Heart left ventricle (tissue), 16 donors: ENCODE measurements at regions not wholly inside any gene's neighbourhood (a gene's known extent, or its start where the extent isn't known, plus 50 kb on each side); places are given as distances from the start of the nearest gene placed in this dataset.

Experiments
- ATAC-seq, 4 donors: fragments of 200-7000 bp; cut with Tn5 transposase; one replicate each; pipeline ENCODE4 v1.9.1; 2020 to 2022; ENCODE audit warnings: moderate library complexity in 4 of 4, mild to moderate bottlenecking in 3 of 4, moderate number of reproducible peaks in 1 of 4
- DNase-seq, 5 donors: peaks; one replicate each; pipeline ENCODE4 v3.0.0-alpha.2; 2020
- H3K27ac ChIP-seq, 12 donors: fragments of 200-600 bp; sonication (generic) in 4 of 12; one replicate each; pipeline versions ENCODE4 v1.5.0 to v1.8.0; 2016 to 2022; ENCODE audit warnings: mild to moderate bottlenecking in 2 of 12
- H3K27me3 ChIP-seq, 9 donors: fragments of 200-600 bp; sonication (generic) in 2 of 9; one replicate each; pipeline versions ENCODE4 v1.5.1 to v1.8.0; 2016 to 2022; ENCODE audit warnings: mild to moderate bottlenecking in 3 of 9
- H3K36me3 ChIP-seq, 9 donors: fragments of 200-600 bp; sonication (generic) in 2 of 9; one replicate each; pipeline versions ENCODE4 v1.5.0 to v1.8.0; 2018 to 2022; ENCODE audit warnings: mild to moderate bottlenecking in 2 of 9
- H3K4me1 ChIP-seq, 12 donors: fragments of 200-600 bp; sonication (generic) in 4 of 12; one replicate each; pipeline versions ENCODE4 v1.5.0 to v1.8.0; 2016 to 2022; ENCODE audit warnings: mild to moderate bottlenecking in 3 of 12
- H3K4me3 ChIP-seq, 12 donors: fragments of 200-600 bp; sonication (generic) in 4 of 12; one replicate each; pipeline versions ENCODE4 v1.5.0 to v1.8.0; 2017 to 2022; ENCODE audit warnings: mild to moderate bottlenecking in 9 of 12, moderate library complexity in 4 of 12
- H3K9me3 ChIP-seq, 12 donors: fragments of 200-600 bp; sonication (generic) in 4 of 12; one replicate each; pipeline versions ENCODE4 v1.5.0 to v1.8.0; 2016 to 2022; ENCODE audit warnings: mild to moderate bottlenecking in 1 of 12
- POLR2A ChIP-seq, 2 donors: fragments of 450-650 bp; IDR thresholded peaks; one replicate each; pipeline ENCODE4 v1.6.1; 2017; ENCODE audit warnings: antibody characterized with exemption in 2 of 2, mild to moderate bottlenecking in 2 of 2, moderate library complexity in 2 of 2
- WGBS, 4 donors: extraction: QIAGEN DNeasy Blood & Tissue Kit in 2 of 4; methylation state at CpG; one replicate each; pipeline versions ENCODE4 v1.1.5 to v1.1.7; 2013 to 2018; 5-methylcytosine and 5-hydroxymethylcytosine counted together
- intact Hi-C, 10 donors: fragments of 100-400 bp; cut with DNase I; formaldehyde crosslinking; loops; one replicate each; pipeline versions ENCODE4 v1.11.1 to v1.14.2; 2022
- TF ChIP-seq, protein P1 (sequence below), 12 donors: fragments of 200-600 bp; sonication (generic) in 4 of 12; IDR thresholded peaks; one replicate each; pipeline versions ENCODE4 v1.5.0 to v1.8.0; 2018 to 2022; ENCODE audit warnings: antibody characterized with exemption in 12 of 12, mild to moderate bottlenecking in 5 of 12
- donor health status: ischemic (EF 13 %, LVEDD 7.1; RV severe dilation, severe dysfunction).
- donor health status: healthy with polysubstance abuse.
- donor health status: DM: no; HTN: yes; CAD: no.
- donor health status: DM: no; HTN: no; CAD: no.
- donor health status: ischemic (EF 25% LVEDD 6.9; RV normal size, moderate dysfunction).
- donor health status: ischemic (EF 25% LVEDD 5.7; RV mildly dilated, moderate dysfunction).
- donor health status: healthy.
- donor health status: DM: yes; HTN: yes; CAD: no.
- donor health status: ischemic (EF 35%, LVEDD 5.7; RV mildly dilated, moderate dysfunction).
- donor health status: nonischemic (EF 11% LVEDD 7.7; RV severe dilation, severe dysfunction).
- donor health status: DM: yes; HTN: yes; CAD: no.
- donor health status: PGD.
- donor health status: ischemic (EF 29% LVEDD 5.4; RV normal size, mild dysfunction).
- donor health status: nonischemic (EF 23%, LVEDD 6.1; RV moderate dilation, normal function).

DNA sequence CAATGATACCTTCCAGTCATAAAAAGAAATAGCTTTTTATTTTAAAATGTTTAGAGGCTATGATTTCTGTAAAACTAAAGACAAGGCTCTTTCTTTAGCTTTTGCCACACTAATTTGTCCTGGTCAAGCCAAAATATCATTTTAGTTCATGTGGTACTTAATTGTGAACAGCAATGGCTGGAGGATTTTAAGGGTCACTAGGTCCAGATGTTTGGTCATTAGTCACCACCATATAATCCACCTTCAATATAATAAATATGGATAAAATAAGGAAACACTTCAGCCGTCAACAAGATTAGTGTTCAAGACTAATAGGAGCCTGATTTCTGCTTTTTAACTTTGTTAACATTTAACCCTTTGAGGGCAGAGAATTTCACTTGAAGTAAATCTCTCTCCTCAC, 50.0 kb upstream of the HGF start:
- no peak for DNase-seq
- H3K36me3 ChIP-seq = no peaks in the 10 kb centered on the region
- H3K27ac ChIP-seq = no peak overlapping the region
- no peak for ATAC-seq
- intact Hi-C loops = no loop called here
- no peak overlapping the region for H3K4me3 ChIP-seq
- H3K27me3 ChIP-seq = no peaks in the 10 kb centered on the region
- H3K9me3 ChIP-seq = no peaks in the 10 kb centered on the region
- no peaks in the 10 kb centered on the region for H3K4me1 ChIP-seq
- no peak for TF ChIP-seq POLR2A (IDR thresholded peaks at IDR 0.05)
- TF ChIP-seq, protein P1, sequence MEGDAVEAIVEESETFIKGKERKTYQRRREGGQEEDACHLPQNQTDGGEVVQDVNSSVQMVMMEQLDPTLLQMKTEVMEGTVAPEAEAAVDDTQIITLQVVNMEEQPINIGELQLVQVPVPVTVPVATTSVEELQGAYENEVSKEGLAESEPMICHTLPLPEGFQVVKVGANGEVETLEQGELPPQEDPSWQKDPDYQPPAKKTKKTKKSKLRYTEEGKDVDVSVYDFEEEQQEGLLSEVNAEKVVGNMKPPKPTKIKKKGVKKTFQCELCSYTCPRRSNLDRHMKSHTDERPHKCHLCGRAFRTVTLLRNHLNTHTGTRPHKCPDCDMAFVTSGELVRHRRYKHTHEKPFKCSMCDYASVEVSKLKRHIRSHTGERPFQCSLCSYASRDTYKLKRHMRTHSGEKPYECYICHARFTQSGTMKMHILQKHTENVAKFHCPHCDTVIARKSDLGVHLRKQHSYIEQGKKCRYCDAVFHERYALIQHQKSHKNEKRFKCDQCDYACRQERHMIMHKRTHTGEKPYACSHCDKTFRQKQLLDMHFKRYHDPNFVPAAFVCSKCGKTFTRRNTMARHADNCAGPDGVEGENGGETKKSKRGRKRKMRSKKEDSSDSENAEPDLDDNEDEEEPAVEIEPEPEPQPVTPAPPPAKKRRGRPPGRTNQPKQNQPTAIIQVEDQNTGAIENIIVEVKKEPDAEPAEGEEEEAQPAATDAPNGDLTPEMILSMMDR (IDR thresholded peaks at IDR 0.05) = no peak
- WGBS, 4 donors = 50 to 67% (median 57%) methylated on average over 1 of the region's 1 CpG
